GM12873 (cell line): ENCODE measurements at regions not wholly inside any gene's neighbourhood (a gene's known extent, or its start where the extent isn't known, plus 50 kb on each side); places are given as distances from the start of the nearest gene placed in this dataset.

Experiments used
- TF ChIP-seq, protein P1 (sequence below): IDR thresholded peaks from 2 replicates; pipeline ENCODE4 v1.5.1; 2012; ENCODE audit warnings: low read depth, mild to moderate bottlenecking, moderate library complexity, low read length, control low read depth; ENCODE audit not compliant: insufficient read depth; ENCODE audit errors: missing control alignments

- TF ChIP-seq, protein P1, sequence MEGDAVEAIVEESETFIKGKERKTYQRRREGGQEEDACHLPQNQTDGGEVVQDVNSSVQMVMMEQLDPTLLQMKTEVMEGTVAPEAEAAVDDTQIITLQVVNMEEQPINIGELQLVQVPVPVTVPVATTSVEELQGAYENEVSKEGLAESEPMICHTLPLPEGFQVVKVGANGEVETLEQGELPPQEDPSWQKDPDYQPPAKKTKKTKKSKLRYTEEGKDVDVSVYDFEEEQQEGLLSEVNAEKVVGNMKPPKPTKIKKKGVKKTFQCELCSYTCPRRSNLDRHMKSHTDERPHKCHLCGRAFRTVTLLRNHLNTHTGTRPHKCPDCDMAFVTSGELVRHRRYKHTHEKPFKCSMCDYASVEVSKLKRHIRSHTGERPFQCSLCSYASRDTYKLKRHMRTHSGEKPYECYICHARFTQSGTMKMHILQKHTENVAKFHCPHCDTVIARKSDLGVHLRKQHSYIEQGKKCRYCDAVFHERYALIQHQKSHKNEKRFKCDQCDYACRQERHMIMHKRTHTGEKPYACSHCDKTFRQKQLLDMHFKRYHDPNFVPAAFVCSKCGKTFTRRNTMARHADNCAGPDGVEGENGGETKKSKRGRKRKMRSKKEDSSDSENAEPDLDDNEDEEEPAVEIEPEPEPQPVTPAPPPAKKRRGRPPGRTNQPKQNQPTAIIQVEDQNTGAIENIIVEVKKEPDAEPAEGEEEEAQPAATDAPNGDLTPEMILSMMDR, result no peak
Measured at GRCh38 chr4:171759274-171759673, 53.9 kb upstream of the GALNTL6 start.

GRCh38 chr4:171751538-171751937 lies 61.7 kb upstream of the GALNTL6 start:
- TF ChIP-seq, protein P1, result no peak

DNA sequence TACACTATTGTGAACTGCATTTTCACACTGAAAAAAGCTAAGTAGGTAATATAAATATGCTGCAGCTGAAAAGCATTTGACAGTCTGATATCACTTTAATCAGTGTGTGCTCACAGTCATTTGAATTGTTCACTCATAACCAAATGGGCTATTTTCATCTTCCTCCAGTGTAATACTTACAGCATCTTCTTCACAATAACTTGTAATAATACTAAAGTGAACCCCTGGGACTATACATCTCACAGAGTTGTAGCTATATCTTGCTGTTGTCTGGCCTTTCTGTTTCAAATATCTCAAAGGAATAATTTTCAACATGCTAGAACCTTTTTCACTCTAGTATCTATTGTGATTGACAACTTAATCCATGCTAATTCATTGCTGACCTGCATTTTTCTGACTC lies 66.8 kb upstream of the GALNTL6 start:
- TF ChIP-seq, protein P1, result no peak

DNA sequence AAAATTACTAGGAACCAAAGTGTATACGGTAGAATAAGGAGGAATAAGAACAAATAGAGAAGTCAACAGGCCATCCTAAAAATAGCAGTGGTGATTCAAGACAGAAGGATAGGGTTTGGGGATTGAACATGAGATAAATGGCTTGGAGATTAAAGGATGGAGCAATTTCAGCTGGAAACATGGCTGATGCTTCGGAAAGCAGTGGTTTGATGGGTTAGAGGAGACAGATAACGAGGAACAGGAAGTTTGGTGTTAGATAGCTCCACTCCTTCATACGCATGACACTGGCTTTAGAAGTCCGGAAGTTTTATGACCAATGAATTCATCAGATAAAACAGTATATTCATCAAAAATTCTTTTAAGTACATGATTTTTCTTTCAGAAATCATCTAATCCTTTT lies 70.8 kb upstream of the GALNTL6 start:
- TF ChIP-seq, protein P1, result no peak

- TF ChIP-seq, protein P1, result no peak
Measured at GRCh38 chr4:171727185-171727584, 86.0 kb upstream of the GALNTL6 start.

- TF ChIP-seq, protein P1, result no peak
Measured at GRCh38 chr4:171721937-171722336, 91.3 kb upstream of the GALNTL6 start.

DNA sequence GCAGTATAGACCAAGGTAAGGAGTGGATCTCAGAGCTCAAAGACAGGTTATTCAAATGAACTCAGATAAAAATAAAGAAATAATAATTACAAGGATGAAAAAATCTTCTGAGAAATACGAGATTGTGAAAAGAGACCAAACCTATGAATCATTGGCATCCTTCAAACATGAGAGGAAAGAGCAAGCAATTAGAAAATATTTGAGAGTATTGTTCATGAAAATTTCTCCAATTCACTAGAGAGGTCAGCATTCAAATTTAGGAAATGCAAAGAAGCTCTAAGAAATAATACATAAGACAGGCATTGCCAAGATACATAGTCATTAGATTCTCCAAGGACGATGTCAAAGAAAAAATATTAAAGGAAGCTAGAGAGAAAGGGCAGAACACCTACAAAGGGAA lies 93.5 kb upstream of the GALNTL6 start:
- TF ChIP-seq, protein P1, result no peak
